GM19468 (cell line): ENCODE measurements at regions not wholly inside any gene's neighbourhood (a gene's known extent, or its start where the extent isn't known, plus 50 kb on each side); places are given as distances from the start of the nearest gene placed in this dataset.
A peak's percentile ranks its signal among the peaks of the same experiment; 100 is the strongest.
"Not testable (repeated sequence)": the region's sequence is repeated elsewhere in the genome, so short reads cannot be mapped to it uniquely, and the experiment has no call there.

Experiments
- ATAC-seq: cut with Tn5 transposase; IDR thresholded peaks from one replicate; pipeline ENCODE4 v1.9.1; 2021; ENCODE audit warnings: mild to moderate bottlenecking, moderate library complexity, moderate number of reproducible peaks; ENCODE audit not compliant: unreplicated experiment; ENCODE audit errors: extremely low read depth

GRCh38 chr12:14032191-14032590 is 50.8 kb upstream of the GRIN2B start:
- ATAC-seq: not testable (repeated sequence)

DNA sequence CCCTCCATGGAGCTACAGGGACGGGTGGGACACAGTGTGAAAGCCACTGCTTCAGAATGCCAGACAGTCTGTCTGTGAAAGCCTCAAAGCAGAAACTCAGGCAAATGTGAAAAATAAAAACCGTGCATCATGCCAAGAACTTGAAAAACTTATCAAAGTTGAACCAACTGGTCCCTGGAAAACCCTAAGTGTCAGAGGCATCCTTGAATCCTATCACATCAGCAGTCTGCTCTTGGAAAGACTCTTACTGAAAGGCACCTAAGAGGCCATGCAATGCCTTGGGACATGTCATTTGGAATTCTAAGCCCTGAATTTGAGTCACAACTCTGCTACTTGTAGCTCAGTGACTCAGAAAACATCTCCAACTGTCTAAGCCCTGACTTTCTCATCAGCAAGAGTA is 62.4 kb upstream of the GRIN2B start:
- ATAC-seq: no peak

DNA sequence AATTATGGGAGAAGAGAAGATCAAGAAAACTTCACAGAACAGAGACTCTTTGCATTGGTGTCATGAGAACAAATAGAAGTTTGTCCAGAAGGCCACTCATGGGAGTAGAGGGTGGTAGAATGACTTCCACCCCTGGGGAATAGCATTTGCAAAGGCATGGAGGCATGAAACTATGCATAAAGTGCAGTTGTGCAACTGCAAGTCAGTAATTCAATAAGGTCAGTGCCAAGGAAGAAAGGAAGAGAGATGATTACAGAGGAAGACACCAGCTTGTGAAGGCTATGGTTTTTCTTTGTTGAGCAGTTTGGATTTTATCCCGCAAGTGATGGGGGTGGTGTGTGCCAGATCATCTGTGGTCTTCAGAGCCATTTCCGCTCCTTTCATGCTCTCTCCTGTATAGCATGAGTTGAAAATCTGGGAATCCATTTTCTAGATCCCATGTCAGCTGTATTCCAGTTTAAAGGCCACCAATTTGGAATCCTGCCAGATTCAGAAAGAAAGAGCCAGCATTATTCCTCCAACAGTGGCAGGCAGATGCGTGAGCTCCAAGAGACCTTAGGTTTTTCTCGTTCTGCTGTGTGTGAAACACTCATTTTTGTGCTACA is 67.6 kb upstream of the GRIN2B start:
- no peak for ATAC-seq

DNA sequence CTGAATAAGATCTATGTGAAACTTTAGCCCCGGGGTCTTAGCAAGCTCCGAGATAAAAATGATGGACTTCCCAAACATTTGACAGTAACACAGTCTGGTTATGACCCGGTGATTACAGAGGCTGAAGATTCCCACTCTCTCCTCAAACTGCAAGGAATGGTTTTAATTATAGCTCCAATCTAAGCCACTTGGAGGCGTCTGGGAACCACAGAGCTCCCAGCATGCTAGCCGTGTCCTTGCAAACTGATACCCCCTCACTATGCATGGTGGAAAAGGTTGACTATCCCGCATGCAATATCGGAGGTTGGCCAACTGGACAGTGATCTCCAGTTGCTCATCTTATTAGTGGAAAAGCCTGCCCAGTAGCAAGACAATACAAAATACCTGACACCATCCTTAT is 76.5 kb upstream of the GRIN2B start:
- ATAC-seq: no peak

GRCh38 chr12:14058717-14059116 is 77.3 kb upstream of the GRIN2B start:
- no peak for ATAC-seq

- no peak for ATAC-seq
Measured at GRCh38 chr12:14059548-14059947, 78.1 kb upstream of the GRIN2B start.

DNA sequence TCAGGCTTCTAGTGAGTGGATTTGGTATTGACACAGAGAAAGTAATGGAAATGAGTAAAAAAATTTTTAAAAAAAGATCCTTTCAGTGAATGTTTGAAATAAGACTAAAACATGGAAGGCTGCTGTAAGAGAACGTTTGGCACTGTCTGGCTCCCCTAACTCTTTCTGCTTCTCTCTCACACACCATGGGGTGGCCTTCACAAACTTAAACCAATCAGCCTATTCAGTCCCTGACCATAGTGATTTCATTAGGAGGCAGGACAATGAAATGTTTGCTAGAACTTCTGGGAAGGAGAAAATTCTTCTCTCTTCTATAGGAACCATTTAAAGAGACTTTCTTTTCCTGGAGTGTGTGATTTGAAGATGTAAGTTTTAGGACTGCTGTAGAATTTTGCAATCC is 84.2 kb upstream of the GRIN2B start:
- ATAC-seq: no peak

GRCh38 chr12:14066021-14066420 is 84.6 kb upstream of the GRIN2B start:
- ATAC-seq: no peak

GRCh38 chr12:14068961-14069360 is 87.6 kb upstream of the GRIN2B start:
- ATAC-seq: no peak

DNA sequence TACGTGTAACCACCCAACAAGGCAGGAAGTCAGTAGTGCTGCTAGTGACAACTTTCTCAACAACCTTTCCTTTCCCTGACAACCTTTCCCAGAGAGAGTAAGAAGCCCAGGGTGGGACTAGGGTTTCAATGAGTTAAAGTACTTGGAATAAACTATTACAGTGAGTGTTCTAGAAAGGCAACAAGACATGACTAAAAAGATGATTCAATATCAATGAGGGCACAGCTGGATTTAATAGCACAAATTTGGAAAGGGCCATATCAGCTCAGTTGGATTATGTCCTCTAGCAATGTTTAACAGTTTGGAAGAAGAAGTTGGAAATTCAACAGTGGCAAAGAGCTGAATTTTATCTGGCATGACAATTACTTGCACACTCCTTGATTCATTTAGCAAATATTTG is 90.4 kb upstream of the GRIN2B start:
- ATAC-seq: no peak

DNA sequence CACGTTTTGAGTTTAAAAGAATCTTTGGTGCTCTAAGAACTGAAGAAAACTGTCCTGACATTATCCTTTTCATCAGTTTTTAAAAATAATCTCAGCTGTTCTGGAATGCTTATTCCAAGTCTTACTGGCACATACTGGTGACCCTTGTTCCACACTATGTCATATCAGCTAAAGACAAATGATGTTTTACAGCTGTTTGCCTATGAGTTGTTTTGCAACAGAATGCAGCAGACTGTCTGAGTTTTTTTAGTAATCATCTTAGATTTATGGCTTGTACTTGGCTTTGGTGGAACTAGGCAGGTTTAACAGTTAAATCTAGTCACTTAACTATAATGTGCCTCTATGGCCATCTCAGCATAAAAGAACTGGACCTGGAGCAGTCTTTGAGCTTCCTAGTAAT is 91.6 kb upstream of the GRIN2B start:
- no peak for ATAC-seq

DNA sequence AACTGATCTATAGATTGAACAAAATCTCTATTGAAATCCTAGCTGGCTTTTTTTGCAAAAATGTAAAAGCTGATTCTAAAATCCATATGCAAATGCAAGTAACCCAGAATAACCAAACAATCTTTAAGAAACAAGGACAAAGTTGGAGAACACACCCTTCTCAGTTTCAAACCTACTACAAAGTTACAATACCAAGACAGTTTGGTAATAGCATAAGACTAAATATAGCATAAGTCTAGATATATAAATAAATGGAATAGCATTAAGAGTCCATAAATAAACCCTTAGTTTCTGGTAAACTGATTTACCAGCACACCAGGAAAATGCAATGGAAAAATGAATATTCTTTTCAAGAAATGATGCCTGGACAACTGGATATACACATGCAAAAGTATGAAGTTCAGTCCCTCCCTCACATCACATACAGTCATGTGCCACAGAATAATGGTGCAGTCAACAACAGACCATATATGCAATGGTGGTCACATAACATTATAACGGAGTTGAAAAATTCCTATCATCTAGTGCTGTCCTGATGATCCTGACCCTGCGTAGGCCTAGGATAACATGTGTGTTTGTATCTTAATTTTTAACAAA is 94.5 kb upstream of the GRIN2B start:
- no peak for ATAC-seq

GRCh38 chr12:14076538-14076937 is 95.1 kb upstream of the GRIN2B start:
- no peak for ATAC-seq

GRCh38 chr12:14086838-14087237 is 105.4 kb upstream of the GRIN2B start:
- ATAC-seq: no peak

DNA sequence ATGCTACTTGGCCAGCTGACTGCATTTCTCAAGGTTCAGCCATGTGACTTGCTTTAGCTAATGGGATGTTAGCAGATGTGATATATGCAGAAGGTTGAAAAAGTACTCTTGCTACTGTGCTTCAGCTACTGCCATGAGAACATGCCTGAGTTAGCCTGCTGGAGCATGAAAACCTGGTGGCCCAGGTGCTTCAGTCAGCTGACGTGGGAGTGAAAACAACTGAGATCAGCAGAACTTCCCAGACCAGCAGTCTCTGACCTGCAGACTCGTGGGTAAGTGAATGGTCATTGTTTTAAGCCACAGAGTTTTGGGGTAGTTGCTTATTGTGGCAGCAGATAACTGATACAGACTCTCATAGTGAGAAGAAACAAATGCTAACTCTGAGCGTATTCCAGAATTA is 118.6 kb upstream of the GRIN2B start:
- ATAC-seq: no peak

DNA sequence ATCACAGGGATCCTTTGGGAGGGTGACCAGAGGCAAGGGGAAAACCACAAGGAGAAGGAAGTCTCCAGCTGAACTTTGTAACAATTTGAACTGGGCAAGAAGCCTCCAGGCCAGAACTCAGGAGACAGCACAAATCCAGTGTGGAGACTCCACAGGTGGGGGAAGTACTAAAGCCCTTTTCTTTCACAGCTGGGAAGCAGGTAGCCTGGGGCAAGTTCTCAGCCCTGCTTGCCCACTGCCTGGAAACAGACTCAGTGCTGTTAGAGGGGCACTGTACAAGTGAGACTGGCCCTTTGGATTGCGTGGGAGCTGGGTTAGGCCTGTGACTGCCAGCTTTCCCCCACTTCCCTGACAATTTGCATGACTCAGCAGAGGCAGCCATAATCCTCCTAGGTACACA is 120.2 kb upstream of the GRIN2B start:
- ATAC-seq: not testable (repeated sequence)

- peak; percentile 63 for ATAC-seq
Measured at GRCh38 chr12:14111230-14111865, 129.9 kb upstream of the GRIN2B start.

- no peak for ATAC-seq
Measured at GRCh38 chr12:14113031-14113430, 131.6 kb upstream of the GRIN2B start.

- no peak for ATAC-seq
Measured at GRCh38 chr12:14126692-14127091, 145.3 kb upstream of the GRIN2B start.

GRCh38 chr12:14129611-14130195 is 148.3 kb upstream of the GRIN2B start:
- no peak for ATAC-seq

DNA sequence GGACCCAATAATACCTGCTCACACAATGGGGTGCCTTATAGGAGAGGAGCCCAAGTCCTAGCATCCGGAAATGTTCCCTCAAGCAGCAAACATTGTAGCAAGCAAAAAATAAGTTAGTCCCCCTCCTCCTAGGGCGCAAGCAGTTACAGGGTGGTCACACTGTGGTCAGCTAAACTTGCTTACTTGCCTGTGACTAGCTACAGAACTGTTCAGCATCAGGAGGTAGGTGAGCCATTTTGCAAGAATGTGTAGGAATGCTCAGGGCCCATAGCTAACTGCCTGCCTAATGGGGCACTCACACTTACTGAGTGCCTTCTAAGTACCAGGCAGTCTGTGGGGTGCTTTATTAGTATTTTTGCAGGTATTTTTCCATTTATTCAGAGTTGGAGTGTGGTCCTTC is 154.6 kb upstream of the GRIN2B start:
- ATAC-seq: no peak

GRCh38 chr12:14138495-14138894 is 157.1 kb upstream of the GRIN2B start:
- no peak for ATAC-seq
